Endothelial cell (in vitro differentiated cells): ENCODE measurements at regions not wholly inside any gene's neighbourhood (a gene's known extent, or its start where the extent isn't known, plus 50 kb on each side); places are given as distances from the start of the nearest gene placed in this dataset.

Source experiments
- DNase-seq: peaks from one replicate; pipeline ENCODE4 v3.0.0; 2021; ENCODE audit warnings: low spot score
- H3K27ac Mint-ChIP-seq: one replicate; pipeline ENCODE4 v1.8.0; 2021; ENCODE audit warnings: mixed read lengths, inconsistent platforms; ENCODE audit not compliant: unreplicated experiment
- H3K27me3 Mint-ChIP-seq: one replicate; pipeline ENCODE4 v1.8.0; 2021; ENCODE audit warnings: mild to moderate bottlenecking, moderate library complexity, mixed read lengths, inconsistent platforms; ENCODE audit not compliant: unreplicated experiment
- H3K36me3 Mint-ChIP-seq: one replicate; pipeline ENCODE4 v1.8.0; 2021; ENCODE audit warnings: mild to moderate bottlenecking, low read depth, mixed read lengths, inconsistent platforms; ENCODE audit not compliant: unreplicated experiment
- H3K4me1 Mint-ChIP-seq: one replicate; pipeline ENCODE4 v1.8.0; 2021; ENCODE audit warnings: mild to moderate bottlenecking, mixed read lengths, inconsistent platforms; ENCODE audit not compliant: unreplicated experiment
- H3K4me3 Mint-ChIP-seq: one replicate; pipeline ENCODE4 v1.8.0; 2021; ENCODE audit warnings: mild to moderate bottlenecking, mixed read lengths, inconsistent platforms; ENCODE audit not compliant: unreplicated experiment
- H3K9me3 Mint-ChIP-seq: one replicate; pipeline ENCODE4 v1.8.0; 2021; ENCODE audit warnings: mixed read lengths, inconsistent platforms; ENCODE audit not compliant: unreplicated experiment
- CTCF ChIP-seq: fragments of 200-600 bp; sonication (generic); IDR thresholded peaks from one replicate; pipeline ENCODE4 v1.5.0; 2021; ENCODE audit warnings: antibody characterized with exemption; ENCODE audit not compliant: unreplicated experiment

DNA sequence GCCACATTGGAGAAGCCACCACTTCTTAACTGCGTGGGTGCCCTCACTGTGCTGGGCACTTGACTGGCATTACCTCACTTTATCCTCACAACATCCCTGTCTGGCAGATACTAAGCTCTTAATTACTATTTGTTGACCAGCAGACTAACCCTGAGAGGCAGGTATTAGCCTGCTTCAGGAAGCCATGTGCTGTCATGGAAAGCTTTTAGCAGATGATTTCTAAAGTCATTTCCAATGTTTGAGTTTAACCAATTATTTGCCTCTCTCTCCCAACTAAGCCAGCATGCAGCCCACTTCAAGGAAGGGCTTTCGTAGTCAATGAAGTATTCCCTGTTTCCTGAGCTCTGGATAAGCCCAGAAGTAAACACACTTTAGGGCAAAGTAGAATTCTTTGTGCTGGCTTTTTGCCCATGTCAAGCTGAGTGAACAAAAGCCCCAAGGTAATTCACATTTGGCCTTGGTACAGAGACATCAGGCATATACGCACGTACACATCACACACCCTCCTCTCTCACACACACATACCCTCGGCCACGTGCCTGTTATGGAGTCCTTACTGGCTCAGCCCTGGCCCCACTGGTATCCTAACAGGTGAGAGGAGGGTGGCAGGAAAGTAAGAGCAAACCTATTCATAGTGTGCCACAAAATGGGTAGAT, 108.6 kb downstream of the C1D start:
- no peak overlapping the region for H3K27ac Mint-ChIP-seq

DNA sequence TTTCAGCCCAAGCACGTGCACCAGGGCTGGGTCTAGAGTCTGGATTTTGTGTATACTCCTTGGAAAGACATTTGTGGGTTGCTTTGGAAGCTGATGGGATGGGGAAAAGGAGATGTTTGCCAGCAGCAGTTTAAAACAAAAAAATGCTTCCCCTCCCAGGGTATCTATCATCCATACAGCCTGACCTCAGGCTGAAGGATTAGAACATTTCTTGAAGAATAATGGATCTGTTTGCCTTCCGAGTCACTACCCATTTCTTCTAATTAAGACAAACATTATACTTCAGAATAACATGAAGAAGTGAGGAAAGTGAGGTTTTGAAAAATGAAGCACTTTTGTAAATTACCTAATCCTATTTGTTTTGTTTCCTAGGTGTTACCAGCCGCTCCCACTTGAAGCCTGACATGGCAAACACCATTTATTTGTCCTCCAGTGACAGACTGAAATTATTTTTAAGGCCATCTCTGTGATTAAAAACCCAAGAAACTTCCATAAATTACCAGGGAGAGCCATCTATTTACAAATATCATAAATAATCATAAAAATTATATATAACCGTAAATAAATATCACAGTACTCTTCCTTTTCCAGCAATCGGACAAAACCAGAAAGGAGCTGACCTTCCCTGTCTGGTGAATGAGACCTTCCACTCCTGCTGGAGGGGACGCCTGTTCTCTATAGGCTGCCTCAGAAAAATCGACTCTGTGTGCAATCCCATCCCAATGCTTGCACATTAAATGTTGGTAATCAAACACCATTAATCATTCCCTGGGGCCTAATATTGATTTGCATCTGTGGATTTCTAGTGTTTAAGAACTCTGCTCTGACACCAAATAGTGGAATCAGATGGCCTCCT, 106.8 kb downstream of the C1D start:
- Mint-ChIP-seq H3K9me3 (no peaks in the 10 kb centered on the region), H3K27me3 (no peaks in the 10 kb centered on the region), H3K4me3 (no peak overlapping the region), H3K4me1 (no peaks in the 10 kb centered on the region), H3K36me3 (no peaks in the 10 kb centered on the region), H3K27ac (no peak overlapping the region)
- no peak for TF ChIP-seq CTCF
- DNase-seq, result no peak

More for the DNA sequence above, 108.6 kb downstream of the C1D start:
- DNase-seq, result no peak
- no peak for TF ChIP-seq CTCF
- no peaks in the 10 kb centered on the region for H3K27me3 Mint-ChIP-seq
- H3K4me1 Mint-ChIP-seq, result peaks cover 6% of the 10 kb centered on the region
- no peaks in the 10 kb centered on the region for H3K9me3 Mint-ChIP-seq
- no peak overlapping the region for H3K4me3 Mint-ChIP-seq
- no peaks in the 10 kb centered on the region for H3K36me3 Mint-ChIP-seq

DNA sequence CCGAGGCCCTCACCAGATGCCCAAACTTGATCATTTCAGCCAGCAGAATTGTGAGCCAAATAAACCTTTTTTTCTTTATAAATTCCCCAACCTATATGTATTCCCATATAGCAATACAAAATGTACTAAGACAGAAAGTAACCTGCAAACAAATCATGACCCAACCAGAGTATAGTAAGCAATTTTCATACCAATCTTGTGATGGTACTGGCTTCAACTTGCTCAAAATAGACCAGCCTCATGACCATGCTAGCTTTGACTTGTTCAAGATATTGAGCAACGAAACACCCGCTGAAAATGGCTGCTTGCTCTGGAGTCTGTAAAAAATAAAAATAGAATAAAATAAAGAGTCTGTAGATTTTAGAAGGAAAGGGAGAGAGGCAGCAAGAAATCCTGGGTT, 97.6 kb downstream of the C1D start:
- no peak overlapping the region for H3K4me3 Mint-ChIP-seq
- H3K9me3 Mint-ChIP-seq, result no peaks in the 10 kb centered on the region

GRCh38 chr2:67970071-67970470, 92.7 kb downstream of the C1D start:
- H3K27ac Mint-ChIP-seq, result no peak overlapping the region
- H3K9me3 Mint-ChIP-seq, result no peaks in the 10 kb centered on the region
- DNase-seq, result no peak
- H3K36me3 Mint-ChIP-seq, result no peaks in the 10 kb centered on the region
- H3K4me3 Mint-ChIP-seq, result no peak overlapping the region
- no peak for TF ChIP-seq CTCF
- peaks cover 2% of the 10 kb centered on the region for H3K4me1 Mint-ChIP-seq
- peaks cover 2% of the 10 kb centered on the region for H3K27me3 Mint-ChIP-seq

More for the DNA sequence above, 97.6 kb downstream of the C1D start:
- Mint-ChIP-seq H3K27me3 (no peaks in the 10 kb centered on the region), H3K4me1 (no peaks in the 10 kb centered on the region), H3K27ac (no peak overlapping the region), H3K36me3 (no peaks in the 10 kb centered on the region)
- no peak for DNase-seq
- TF ChIP-seq CTCF, result no peak

DNA sequence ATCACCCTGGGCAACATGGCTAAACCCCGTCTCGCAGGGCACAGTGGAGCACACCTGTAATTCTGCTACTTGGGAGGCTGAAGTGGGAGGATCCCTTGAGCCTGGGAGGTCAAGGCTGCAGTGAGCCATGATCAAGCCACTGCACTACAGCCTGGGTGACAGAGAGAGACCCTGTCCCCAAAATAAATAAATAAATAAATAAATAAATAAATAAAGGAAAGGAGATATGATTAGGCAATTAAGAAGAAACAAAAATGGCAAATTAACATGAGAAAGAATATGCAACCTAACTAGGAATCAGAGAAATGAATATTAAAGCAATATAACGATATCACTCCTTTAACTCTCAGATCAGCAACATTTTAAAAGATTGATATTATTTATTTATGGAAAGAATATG, 92.3 kb downstream of the C1D start:
- no peaks in the 10 kb centered on the region for H3K9me3 Mint-ChIP-seq
- no peak for TF ChIP-seq CTCF
- no peaks in the 10 kb centered on the region for H3K36me3 Mint-ChIP-seq

More for the DNA sequence above, 92.3 kb downstream of the C1D start:
- DNase-seq, result no peak
- Mint-ChIP-seq H3K27me3 (peaks cover 2% of the 10 kb centered on the region), H3K27ac (no peak overlapping the region), H3K4me3 (no peak overlapping the region), H3K4me1 (peaks cover 2% of the 10 kb centered on the region)
